Glutamatergic neuron (in vitro differentiated cells): ENCODE measurements at regions not wholly inside any gene's neighbourhood (a gene's known extent, or its start where the extent isn't known, plus 50 kb on each side); places are given as distances from the start of the nearest gene placed in this dataset.

Source experiments
- DNase-seq: peaks from one replicate; pipeline ENCODE4 v3.0.0; 2022
- H3K27ac Mint-ChIP-seq: one replicate; pipeline ENCODE4 v1.8.0; 2020; ENCODE audit warnings: mild to moderate bottlenecking, mixed read lengths, inconsistent platforms; ENCODE audit not compliant: unreplicated experiment
- H3K27me3 Mint-ChIP-seq: one replicate; pipeline ENCODE4 v1.8.0; 2020; ENCODE audit warnings: mild to moderate bottlenecking, moderate library complexity, mixed read lengths, inconsistent platforms; ENCODE audit not compliant: unreplicated experiment
- H3K36me3 Mint-ChIP-seq: one replicate; pipeline ENCODE4 v1.8.0; 2020; ENCODE audit warnings: mild to moderate bottlenecking, mixed read lengths, inconsistent platforms; ENCODE audit not compliant: unreplicated experiment
- H3K4me1 Mint-ChIP-seq: one replicate; pipeline ENCODE4 v1.8.0; 2020; ENCODE audit warnings: mild to moderate bottlenecking, low read depth, mixed read lengths, inconsistent platforms; ENCODE audit not compliant: unreplicated experiment
- H3K4me3 Mint-ChIP-seq: one replicate; pipeline ENCODE4 v1.8.0; 2020; ENCODE audit warnings: mild to moderate bottlenecking, mixed read lengths, inconsistent platforms; ENCODE audit not compliant: unreplicated experiment
- H3K9me3 Mint-ChIP-seq: one replicate; pipeline ENCODE4 v1.8.0; 2020; ENCODE audit warnings: mild to moderate bottlenecking, moderate library complexity, mixed read lengths, inconsistent platforms; ENCODE audit not compliant: unreplicated experiment
- CTCF ChIP-seq: fragments of 200-600 bp; sonication (generic); IDR thresholded peaks from one replicate; pipeline ENCODE4 v1.5.0; 2021; ENCODE audit not compliant: partially characterized antibody, unreplicated experiment

GRCh38 chr11:41999066-41999465 lies 539.6 kb upstream of the LRRC4C start:
- Mint-ChIP-seq H3K36me3 (no peaks in the 10 kb centered on the region), H3K27ac (no peak overlapping the region), H3K27me3 (peaks cover 3% of the 10 kb centered on the region), H3K4me3 (no peak overlapping the region), H3K4me1 (no peaks in the 10 kb centered on the region), H3K9me3 (peaks cover under 1% of the 10 kb centered on the region)
- no peak for DNase-seq
- no peak for TF ChIP-seq CTCF

- TF ChIP-seq CTCF: no peak
- H3K27me3 Mint-ChIP-seq: no peaks in the 10 kb centered on the region
- H3K9me3 Mint-ChIP-seq: no peaks in the 10 kb centered on the region
- H3K4me1 Mint-ChIP-seq: no peaks in the 10 kb centered on the region
- no peak for DNase-seq
- no peak overlapping the region for H3K27ac Mint-ChIP-seq
- no peaks in the 10 kb centered on the region for H3K36me3 Mint-ChIP-seq
- H3K4me3 Mint-ChIP-seq: no peak overlapping the region
Measured at GRCh38 chr11:42003801-42004200, 544.3 kb upstream of the LRRC4C start.

GRCh38 chr11:42006766-42007165 lies 547.3 kb upstream of the LRRC4C start:
- no peak overlapping the region for H3K27ac Mint-ChIP-seq
- H3K9me3 Mint-ChIP-seq: no peaks in the 10 kb centered on the region
- H3K36me3 Mint-ChIP-seq: no peaks in the 10 kb centered on the region
- TF ChIP-seq CTCF: no peak
- DNase-seq: no peak
- no peak overlapping the region for H3K4me3 Mint-ChIP-seq
- no peaks in the 10 kb centered on the region for H3K27me3 Mint-ChIP-seq
- H3K4me1 Mint-ChIP-seq: peaks cover 4% of the 10 kb centered on the region

GRCh38 chr11:42012271-42012670 lies 552.8 kb upstream of the LRRC4C start:
- Mint-ChIP-seq H3K27me3 (no peaks in the 10 kb centered on the region), H3K9me3 (peaks cover 2% of the 10 kb centered on the region), H3K4me1 (peaks cover 4% of the 10 kb centered on the region), H3K36me3 (no peaks in the 10 kb centered on the region), H3K27ac (no peak overlapping the region), H3K4me3 (no peak overlapping the region)
- no peak for TF ChIP-seq CTCF
- no peak for DNase-seq

GRCh38 chr11:42013656-42014201 lies 554.3 kb upstream of the LRRC4C start:
- no peak overlapping the region for H3K4me3 Mint-ChIP-seq
- peaks cover 4% of the 10 kb centered on the region for H3K4me1 Mint-ChIP-seq
- no peaks in the 10 kb centered on the region for H3K27me3 Mint-ChIP-seq
- H3K36me3 Mint-ChIP-seq: no peaks in the 10 kb centered on the region
- no peak overlapping the region for H3K27ac Mint-ChIP-seq
- H3K9me3 Mint-ChIP-seq: peaks cover 2% of the 10 kb centered on the region
- TF ChIP-seq CTCF: no peak
- DNase-seq: no peak
